HepG2 (cell line): ENCODE measurements at regions not wholly inside any gene's neighbourhood (a gene's known extent, or its start where the extent isn't known, plus 50 kb on each side); places are given as distances from the start of the nearest gene placed in this dataset.

Experiments used
- ATAC-seq: fragments of 200-7000 bp; cut with Tn5 transposase; 3 replicates; pipeline ENCODE4 v1.9.1; 2020; ENCODE audit warnings: mild to moderate bottlenecking, moderate library complexity
- BruUV-seq: library from RNA; stranded (reverse); fragments of 400-500 nt; replicated peaks from 2 replicates; lab custom pipeline; 2021; lab: Mats Ljungman, UMichigan
- CTCF ChIA-PET: fragments of 300-600 bp; formaldehyde crosslinking; extraction: SDS; loops from one replicate; lab custom pipeline; 2021; ENCODE audit warnings: low total read pairs, inconsistent platforms, low intra/inter-chr PET ratio; lab: Yijun Ruan, JAX
- POLR2A ChIA-PET: fragments of 350-600 bp; sonication (Branson Sonifier 250); formaldehyde crosslinking; loops from one replicate; lab custom pipeline; 2020; ENCODE audit warnings: antibody characterized with exemption, inconsistent platforms; lab: Yijun Ruan, JAX
- DNase-seq: peaks from one replicate; pipeline ENCODE4 v3.0.0-alpha.2; 2015; ENCODE audit warnings: low spot score
- FAIRE-seq: peaks from 3 replicates; lab custom pipeline; 2011; peaks lifted over from hg19 to GRCh38; lab: Jason Lieb, UNC
- H2AFZ ChIP-seq: one replicate; pipeline ENCODE4 v1.6.1; 2011; ENCODE audit warnings: low read length, inconsistent platforms
- H3K27ac ChIP-seq: fragments of 300-600 bp; 3 replicates; pipeline ENCODE4 v1.8.0; 2011; ENCODE audit warnings: mixed run types, mild to moderate bottlenecking, mixed read lengths, low read length, inconsistent platforms; ENCODE audit not compliant: insufficient read depth; ENCODE audit errors: extremely low read length
- H3K27me3 ChIP-seq, 2 experiments: fragments of 200-600 bp in 1 of 2; 2 replicates in 1 of 2; 3 replicates in 1 of 2; pipeline versions ENCODE4 v1.6.0 to v1.8.0; 2011; ENCODE audit warnings: low read length in 2 of 2, mild to moderate bottlenecking in 2 of 2, moderate library complexity in 2 of 2, inconsistent platforms in 1 of 2; ENCODE audit not compliant: insufficient read depth in 2 of 2, control insufficient read depth in 1 of 2
- H3K36me3 ChIP-seq, 2 experiments: fragments of 200-600 bp in 1 of 2; replicated peaks in 1 of 2; 2 replicates in 1 of 2; 3 replicates in 1 of 2; pipeline versions ENCODE4 v1.5.1 to v1.8.0; 2011; ENCODE audit warnings: low read length in 2 of 2, inconsistent platforms in 1 of 2; ENCODE audit not compliant: insufficient read depth in 2 of 2, control insufficient read depth in 1 of 2
- H3K4me1 ChIP-seq: 2 replicates; pipeline ENCODE4 v1.5.1; 2012; ENCODE audit warnings: low read length, inconsistent platforms; ENCODE audit not compliant: insufficient read depth
- H3K4me2 ChIP-seq: 2 replicates; pipeline ENCODE4 v1.6.0; 2011; ENCODE audit warnings: low read depth, low read length, inconsistent platforms
- H3K4me3 ChIP-seq, 3 experiments: fragments of 200-600 bp in 1 of 3; sonication (generic), shearing (Covaris generic) in 1 of 3; replicated peaks in 1 of 3; 2 replicates each; pipeline ENCODE4 v1.5.1; 2011 to 2016; ENCODE audit warnings: low read length in 3 of 3, inconsistent platforms in 2 of 3, low read depth in 2 of 3, mild to moderate bottlenecking in 2 of 3, control low read depth in 1 of 3, mixed read lengths in 1 of 3; ENCODE audit not compliant: insufficient read depth in 1 of 3
- H3K79me2 ChIP-seq: one replicate; pipeline ENCODE4 v1.6.1; 2011; ENCODE audit warnings: low read length, inconsistent platforms; ENCODE audit not compliant: insufficient read depth
- H3K9ac ChIP-seq: 2 replicates; pipeline ENCODE4 v1.6.0; 2011; ENCODE audit warnings: mild to moderate bottlenecking, low read depth, low read length, inconsistent platforms; ENCODE audit not compliant: insufficient read depth
- H3K9me3 ChIP-seq: 2 replicates; pipeline ENCODE4 v1.5.1; 2012; ENCODE audit warnings: mild to moderate bottlenecking, low read length
- H4K20me1 ChIP-seq: 2 replicates; pipeline ENCODE4 v1.6.0; 2011; ENCODE audit warnings: inconsistent platforms, mild to moderate bottlenecking, low read length, moderate library complexity; ENCODE audit not compliant: insufficient read depth
- AGO1 ChIP-seq: fragments of 200-400 bp; formaldehyde crosslinking; IDR thresholded peaks from 2 replicates; pipeline ENCODE4 v1.6.1; 2017; ENCODE audit warnings: mild to moderate bottlenecking, low read depth, low read length, moderate library complexity; ENCODE audit not compliant: poor library complexity, severe bottlenecking
- CREB1 ChIP-seq, 2 experiments: fragments of 450-650 bp in 1 of 2; IDR thresholded peaks; 2 replicates each; pipeline ENCODE4 v1.6.1; 2016 to 2017; ENCODE audit warnings: control low read depth in 1 of 2, mild to moderate bottlenecking in 1 of 2, missing compliant biosample characterization in 1 of 2, missing genetic modification characterization in 1 of 2
- DBP ChIP-seq: sonication (generic); formaldehyde crosslinking; IDR thresholded peaks from 2 replicates; pipeline ENCODE4 v1.4.0; 2020; ENCODE audit warnings: missing genetic modification reagents; ENCODE audit errors: not compliant biosample characterization
- HNF1B ChIP-seq: sonication (generic); formaldehyde crosslinking; IDR thresholded peaks from 2 replicates; pipeline ENCODE4 v1.5.1; 2020; ENCODE audit warnings: mild to moderate bottlenecking, moderate library complexity, missing genetic modification reagents
- IRF2 ChIP-seq: IDR thresholded peaks from 2 replicates; pipeline ENCODE4 v1.6.1; 2018; ENCODE audit warnings: missing genetic modification reagents, missing compliant biosample characterization
- JUND ChIP-seq: sonication (generic); formaldehyde crosslinking; IDR thresholded peaks from 2 replicates; pipeline ENCODE4 v1.8.0; 2022; ENCODE audit warnings: mild to moderate bottlenecking, missing genetic modification reagents
- MTF2 ChIP-seq: sonication (generic); formaldehyde crosslinking; IDR thresholded peaks from 2 replicates; pipeline ENCODE4 v1.5.0; 2020; ENCODE audit warnings: missing genetic modification reagents, borderline replicate concordance
- NCOR1 ChIP-seq: fragments of 200-600 bp; sonication (generic); IDR thresholded peaks from 2 replicates; pipeline ENCODE4 v1.7.0; 2017; ENCODE audit warnings: antibody characterized with exemption, low read length, borderline replicate concordance
- NFATC3 ChIP-seq: sonication (generic); formaldehyde crosslinking; IDR thresholded peaks from 2 replicates; pipeline ENCODE4 v1.5.1; 2020; ENCODE audit warnings: mild to moderate bottlenecking, missing genetic modification reagents
- NFYC ChIP-seq: IDR thresholded peaks from 2 replicates; pipeline ENCODE4 v1.6.1; 2016; ENCODE audit warnings: missing genetic modification reagents, missing compliant biosample characterization
- NR3C1 ChIP-seq: sonication (generic); formaldehyde crosslinking; IDR thresholded peaks from 2 replicates; pipeline ENCODE4 v1.4.0; 2020; ENCODE audit warnings: missing genetic modification reagents
- PRDM4 ChIP-seq: sonication (generic); formaldehyde crosslinking; IDR thresholded peaks from 2 replicates; pipeline ENCODE4 v1.9.0; 2021; ENCODE audit warnings: missing genetic modification reagents, borderline replicate concordance
- RAD21 ChIP-seq: fragments of 450-650 bp; formaldehyde crosslinking; IDR thresholded peaks from 2 replicates; pipeline ENCODE4 v1.5.0; 2020; ENCODE audit warnings: mild to moderate bottlenecking
- RCOR2 ChIP-seq: IDR thresholded peaks from 2 replicates; pipeline ENCODE4 v1.6.1; 2016; ENCODE audit warnings: missing biosample characterization, missing genetic modification reagents
- SMAD9 ChIP-seq: sonication (generic); formaldehyde crosslinking; IDR thresholded peaks from 2 replicates; pipeline ENCODE4 v1.5.1; 2020; ENCODE audit warnings: mild to moderate bottlenecking, missing genetic modification reagents
- TARDBP ChIP-seq: sonication (generic); formaldehyde crosslinking; IDR thresholded peaks from 2 replicates; pipeline ENCODE4 v1.8.0; 2022; ENCODE audit warnings: mild to moderate bottlenecking, missing genetic modification reagents
- U2AF2 ChIP-seq: fragments of 200-400 bp; formaldehyde crosslinking; IDR thresholded peaks from 2 replicates; pipeline ENCODE4 v1.6.1; 2017; ENCODE audit warnings: low read depth, mild to moderate bottlenecking, low read length
- ZBTB8A ChIP-seq: sonication (generic); formaldehyde crosslinking; IDR thresholded peaks from 2 replicates; pipeline ENCODE4 v1.4.0; 2020; ENCODE audit warnings: mild to moderate bottlenecking, low read depth, missing genetic modification reagents, borderline replicate concordance
- ZNF619 ChIP-seq: sonication (generic); formaldehyde crosslinking; IDR thresholded peaks from 2 replicates; pipeline ENCODE4 v1.4.0; 2020; ENCODE audit warnings: mild to moderate bottlenecking, missing genetic modification reagents
- ZNF652 ChIP-seq: IDR thresholded peaks from 2 replicates; pipeline ENCODE4 v1.6.1; 2016; ENCODE audit warnings: low read depth, borderline replicate concordance
- WGBS: methylation state at CpG from one replicate; pipeline ENCODE4 v1.1.6; 2017; ENCODE audit warnings: low lambda C conversion rate; 5-methylcytosine and 5-hydroxymethylcytosine counted together
- in situ Hi-C: cut with HindIII; loops from 2 replicates; pipeline ENCODE4 v1.10.0; 2017; ENCODE audit warnings: low pct_unique_long_range_greater_than_20kb; ENCODE audit not compliant: extremely low pct_ligation_motif_present
- intact Hi-C: fragments of 100-400 bp; cut with micrococcal nuclease; formaldehyde crosslinking; loops from one replicate; pipeline ENCODE4 v1.10.0; 2022; ENCODE audit not compliant: unreplicated experiment

DNA sequence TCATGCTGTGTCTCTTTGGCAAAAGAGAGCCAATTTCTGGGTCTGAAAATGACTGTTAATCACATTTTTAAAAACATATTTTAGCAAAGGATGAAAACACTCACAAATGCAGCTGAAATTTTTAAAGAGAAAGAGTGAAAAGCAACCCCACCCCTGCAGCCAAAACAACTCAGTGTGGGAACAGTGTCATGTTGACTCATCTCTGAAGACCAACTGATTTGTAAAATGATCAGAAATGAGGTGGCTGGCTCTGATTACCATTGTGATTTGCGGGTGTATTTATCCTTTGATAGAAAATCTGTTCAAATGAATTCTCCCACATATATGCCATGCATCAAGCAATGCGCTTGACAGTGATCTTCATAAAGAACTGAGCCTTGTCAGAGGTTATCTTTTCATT lies 287.0 kb upstream of the ESRRG start (continued):
- no peak for TF ChIP-seq DBP (CRISPR knock-in tag)
- TF ChIP-seq NCOR1, result no peak
- no peak for TF ChIP-seq AGO1
- TF ChIP-seq NR3C1 (CRISPR knock-in tag), result no peak
- TF ChIP-seq CREB1 (IDR thresholded peaks at IDR 0.05), result no peak
- TF ChIP-seq CREB1 (CRISPR knock-in tag; IDR thresholded peaks at IDR 0.05), result no peak

DNA sequence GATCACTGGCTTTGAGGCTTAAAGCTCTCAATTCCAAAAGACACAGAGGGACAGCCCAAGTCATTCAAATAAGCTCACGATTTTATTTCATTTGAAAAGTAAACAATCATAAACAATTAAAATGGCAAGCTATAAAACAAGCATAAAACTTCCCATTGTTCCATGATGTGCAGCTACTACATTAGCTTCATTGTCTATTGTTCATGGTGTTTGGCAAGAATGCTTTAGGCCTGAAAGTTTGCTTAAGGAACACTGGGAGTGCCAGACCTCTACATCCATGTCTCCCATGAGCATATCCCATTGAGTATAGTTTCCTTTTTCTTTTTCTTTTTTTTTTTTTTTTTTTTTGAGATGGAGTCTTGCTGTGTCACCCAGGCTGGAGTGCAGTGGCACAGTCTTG lies 286.1 kb upstream of the ESRRG start:
- no TSS peak for BruUV-seq
- no peak for DNase-seq
- Histone ChIP-seq H3K9ac (no peak overlapping the region), H3K27ac (no peak overlapping the region), H4K20me1 (no peaks in the 10 kb centered on the region), H3K4me2 (no peak overlapping the region), H3K27me3 (no peaks in the 10 kb centered on the region; a peak in 1 of 5 replicates), H3K4me3 (no peak overlapping the region), H3K9me3 (no peaks in the 10 kb centered on the region), H3K36me3 (no peaks in the 10 kb centered on the region), H3K79me2 (no peaks in the 10 kb centered on the region), H2AFZ (no peak overlapping the region), H3K4me1 (no peaks in the 10 kb centered on the region)
- POLR2A ChIA-PET, result no interaction called here
- FAIRE-seq, result no peak
- in situ Hi-C loops, result no loop called here
- no peak for ATAC-seq
- CTCF ChIA-PET, result no interaction called here
- intact Hi-C loops, result no loop called here
- 0% methylated on average over 1 of the region's 1 CpG for WGBS
- TF ChIP-seq PRDM4 (CRISPR knock-in tag) (no peak), SMAD9 (CRISPR knock-in tag) (no peak), ZNF652 (CRISPR knock-in tag) (no peak), U2AF2 (no peak), TARDBP (CRISPR knock-in tag) (no peak), ZNF619 (no peak), IRF2 (CRISPR knock-in tag) (no peak), NFYC (CRISPR knock-in tag) (no peak), JUND (no peak), RAD21 (CRISPR knock-in tag) (no peak), HNF1B (CRISPR knock-in tag) (no peak), MTF2 (CRISPR knock-in tag) (no peak), NFATC3 (CRISPR knock-in tag) (no peak), RCOR2 (CRISPR knock-in tag) (no peak), ZBTB8A (CRISPR knock-in tag) (no peak)
